ENCODE measurements at regions not wholly inside any gene's neighbourhood (a gene's known extent, or its start where the extent isn't known, plus 50 kb on each side); places are given as distances from the start of the nearest gene placed in this dataset.
"Not testable (repeated sequence)": the region's sequence is repeated elsewhere in the genome, so short reads cannot be mapped to it uniquely, and the experiment has no call there.

DNA sequence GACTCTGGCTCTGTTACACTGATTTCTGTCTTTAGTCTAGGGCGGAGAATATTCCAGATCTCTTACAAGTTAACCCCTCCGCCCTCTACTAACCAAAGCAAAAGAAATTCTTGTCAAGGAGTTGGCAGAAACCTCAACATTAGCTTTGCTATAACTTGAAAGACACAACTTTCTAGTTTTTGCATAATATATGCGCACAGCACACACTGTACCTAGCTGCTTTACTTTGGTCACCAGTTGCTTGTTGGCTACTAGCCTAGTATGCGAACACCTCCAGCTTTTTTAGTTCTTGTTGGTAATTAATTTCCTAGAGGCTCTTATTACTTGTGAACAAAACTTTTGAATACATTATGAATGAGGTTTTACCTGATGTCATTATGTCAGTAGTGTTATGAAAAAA is 348.8 kb upstream of the C2CD4B start:
- H3K4me3 ChIP-seq (ENCODE audit: low read depth, low read length), result no peak overlapping the region
- no peaks in the 10 kb centered on the region for H3K36me3 ChIP-seq (ENCODE audit: control insufficient read depth, insufficient read depth, low read length)
- DNase-seq (ENCODE audit: low read depth), result no peak
- no peak for TF ChIP-seq CTCF (IDR thresholded peaks at IDR 0.05; ENCODE audit: insufficient read depth, low read length, poor library complexity, severe bottlenecking)
- H3K27me3 ChIP-seq (ENCODE audit: control insufficient read depth, insufficient read depth, low read length), result no peaks in the 10 kb centered on the region

GRCh38 chr15:62515696-62516395 is 350.8 kb upstream of the C2CD4B start:
- no peak for DNase-seq (ENCODE audit: low read depth)
- Histone ChIP-seq H3K36me3 (ENCODE audit: control insufficient read depth, insufficient read depth, low read length) (no peaks in the 10 kb centered on the region), H3K4me3 (ENCODE audit: low read depth, low read length) (no peak overlapping the region), H3K27me3 (ENCODE audit: control insufficient read depth, insufficient read depth, low read length) (no peaks in the 10 kb centered on the region)
- TF ChIP-seq CTCF (IDR thresholded peaks at IDR 0.05; ENCODE audit: insufficient read depth, low read length, poor library complexity, severe bottlenecking), result no peak

GRCh38 chr15:62517541-62517940 is 352.5 kb upstream of the C2CD4B start:
- Histone ChIP-seq H3K27me3 (ENCODE audit: control insufficient read depth, insufficient read depth, low read length) (no peaks in the 10 kb centered on the region), H3K4me3 (ENCODE audit: low read depth, low read length) (no peak overlapping the region), H3K36me3 (ENCODE audit: control insufficient read depth, insufficient read depth, low read length) (no peaks in the 10 kb centered on the region)
- TF ChIP-seq CTCF (IDR thresholded peaks at IDR 0.05; ENCODE audit: insufficient read depth, low read length, poor library complexity, severe bottlenecking), result no peak
- no peak for DNase-seq (ENCODE audit: low read depth)

DNA sequence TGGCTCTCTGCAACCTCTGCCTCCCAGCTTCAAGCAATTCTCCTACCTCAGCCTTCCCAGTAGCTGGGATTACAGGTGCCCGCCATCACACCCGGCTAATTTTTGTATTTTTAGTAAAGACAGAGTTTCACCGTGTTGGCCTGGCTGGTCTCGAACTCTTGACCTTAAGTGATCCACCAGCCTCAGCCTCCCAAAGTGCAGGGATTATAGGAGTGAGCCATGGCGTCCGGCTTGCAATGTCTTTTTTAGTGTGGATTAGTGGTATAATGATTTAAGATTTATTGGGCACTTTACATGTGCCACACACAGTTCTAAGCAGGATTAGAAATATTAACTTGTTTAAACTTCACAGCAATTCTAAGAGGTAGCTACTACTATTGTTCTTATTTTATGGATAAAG is 353.6 kb upstream of the C2CD4B start:
- not testable (repeated sequence) for DNase-seq (ENCODE audit: low read depth); H3K27me3 ChIP-seq (ENCODE audit: control insufficient read depth, insufficient read depth, low read length); H3K4me3 ChIP-seq (ENCODE audit: low read depth, low read length); H3K36me3 ChIP-seq (ENCODE audit: control insufficient read depth, insufficient read depth, low read length)

DNA sequence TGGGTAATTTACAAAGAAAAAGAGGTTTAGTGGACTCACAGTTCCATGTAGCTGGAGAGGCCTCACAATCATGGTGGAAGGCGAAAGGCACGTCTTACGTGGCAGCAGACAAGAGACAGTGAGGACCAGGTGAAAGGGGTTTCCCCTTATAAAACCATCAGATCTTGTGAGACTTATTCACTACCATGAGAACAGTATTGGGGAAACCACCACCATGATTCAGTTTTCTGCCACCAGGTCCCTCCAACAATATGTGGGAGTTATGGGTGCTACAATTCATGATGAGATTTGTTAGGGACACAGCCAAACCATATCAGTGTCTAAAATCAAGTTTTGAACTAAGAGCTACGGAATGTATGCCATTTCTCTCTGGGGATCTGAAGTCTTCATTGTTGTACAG is 354.8 kb upstream of the C2CD4B start:
- TF ChIP-seq CTCF (IDR thresholded peaks at IDR 0.05; ENCODE audit: insufficient read depth, low read length, poor library complexity, severe bottlenecking), result no peak
- H3K4me3 ChIP-seq (ENCODE audit: low read depth, low read length), result no peak overlapping the region
- no peaks in the 10 kb centered on the region for H3K36me3 ChIP-seq (ENCODE audit: control insufficient read depth, insufficient read depth, low read length)
- no peaks in the 10 kb centered on the region for H3K27me3 ChIP-seq (ENCODE audit: control insufficient read depth, insufficient read depth, low read length)
- no peak for DNase-seq (ENCODE audit: low read depth)

GRCh38 chr15:62520887-62521286 is 355.8 kb upstream of the C2CD4B start:
- no peaks in the 10 kb centered on the region for H3K36me3 ChIP-seq (ENCODE audit: control insufficient read depth, insufficient read depth, low read length)
- no peak for TF ChIP-seq CTCF (IDR thresholded peaks at IDR 0.05; ENCODE audit: insufficient read depth, low read length, poor library complexity, severe bottlenecking)
- no peak for DNase-seq (ENCODE audit: low read depth)
- no peaks in the 10 kb centered on the region for H3K27me3 ChIP-seq (ENCODE audit: control insufficient read depth, insufficient read depth, low read length)
- H3K4me3 ChIP-seq (ENCODE audit: low read depth, low read length), result no peak overlapping the region

Measured in kidney epithelial cell (primary cell).